DND-41 (cell line): ENCODE measurements at regions not wholly inside any gene's neighbourhood (a gene's known extent, or its start where the extent isn't known, plus 50 kb on each side); places are given as distances from the start of the nearest gene placed in this dataset.

ENCODE experiments used
- EZH2 ChIP-seq: IDR thresholded peaks from 3 replicates; pipeline ENCODE4 v1.6.1; 2012; ENCODE audit warnings: borderline replicate concordance, low read depth, mild to moderate bottlenecking, moderate library complexity, low read length, inconsistent platforms; ENCODE audit not compliant: severe bottlenecking
- TF ChIP-seq, protein P1 (sequence below): IDR thresholded peaks from 2 replicates; pipeline ENCODE4 v1.5.1; 2012; ENCODE audit warnings: borderline replicate concordance, low read length, moderate library complexity, mild to moderate bottlenecking; ENCODE audit not compliant: poor library complexity, severe bottlenecking; ENCODE audit errors: extremely low read depth

DNA sequence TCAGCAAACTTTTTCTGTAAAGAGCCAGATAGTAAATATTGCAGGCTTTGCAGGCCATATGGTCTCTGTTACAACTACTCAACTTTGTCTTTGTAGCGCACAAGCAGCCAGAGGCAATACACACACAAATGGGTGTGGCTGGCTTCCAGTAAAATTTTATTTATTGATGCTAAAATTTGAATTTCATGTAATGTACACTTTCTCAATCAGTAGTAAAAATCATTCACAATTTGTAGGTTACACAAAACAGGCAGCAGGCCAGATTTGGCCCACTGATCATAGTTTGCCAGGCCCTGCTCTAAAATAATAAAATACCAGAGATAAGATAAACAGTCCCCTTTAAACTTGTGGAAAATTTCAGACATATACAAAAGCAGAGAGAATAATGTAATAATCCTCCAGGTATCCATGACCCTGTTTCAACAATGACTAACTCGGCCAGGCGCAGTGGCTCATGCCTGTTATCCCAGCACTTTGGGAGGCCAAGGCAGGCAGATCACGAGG, 330.3 kb downstream of the SHQ1 start:
- TF ChIP-seq, protein P1, sequence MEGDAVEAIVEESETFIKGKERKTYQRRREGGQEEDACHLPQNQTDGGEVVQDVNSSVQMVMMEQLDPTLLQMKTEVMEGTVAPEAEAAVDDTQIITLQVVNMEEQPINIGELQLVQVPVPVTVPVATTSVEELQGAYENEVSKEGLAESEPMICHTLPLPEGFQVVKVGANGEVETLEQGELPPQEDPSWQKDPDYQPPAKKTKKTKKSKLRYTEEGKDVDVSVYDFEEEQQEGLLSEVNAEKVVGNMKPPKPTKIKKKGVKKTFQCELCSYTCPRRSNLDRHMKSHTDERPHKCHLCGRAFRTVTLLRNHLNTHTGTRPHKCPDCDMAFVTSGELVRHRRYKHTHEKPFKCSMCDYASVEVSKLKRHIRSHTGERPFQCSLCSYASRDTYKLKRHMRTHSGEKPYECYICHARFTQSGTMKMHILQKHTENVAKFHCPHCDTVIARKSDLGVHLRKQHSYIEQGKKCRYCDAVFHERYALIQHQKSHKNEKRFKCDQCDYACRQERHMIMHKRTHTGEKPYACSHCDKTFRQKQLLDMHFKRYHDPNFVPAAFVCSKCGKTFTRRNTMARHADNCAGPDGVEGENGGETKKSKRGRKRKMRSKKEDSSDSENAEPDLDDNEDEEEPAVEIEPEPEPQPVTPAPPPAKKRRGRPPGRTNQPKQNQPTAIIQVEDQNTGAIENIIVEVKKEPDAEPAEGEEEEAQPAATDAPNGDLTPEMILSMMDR: no peak
- TF ChIP-seq EZH2: no peak
